GM06990 (cell line): ENCODE measurements at regions not wholly inside any gene's neighbourhood (a gene's known extent, or its start where the extent isn't known, plus 50 kb on each side); places are given as distances from the start of the nearest gene placed in this dataset.

Experiments
- DNase-seq: peaks from one replicate; pipeline ENCODE4 v3.0.0-alpha.2; 2011; ENCODE audit not compliant: insufficient read length; ENCODE audit errors: extremely low read depth
- H3K27me3 ChIP-seq: replicated peaks from 2 replicates; pipeline ENCODE4 v1.6.0; 2011; ENCODE audit warnings: low read length; ENCODE audit not compliant: control insufficient read depth, insufficient read depth
- H3K36me3 ChIP-seq: 2 replicates; pipeline ENCODE4 v1.5.1; 2011; ENCODE audit warnings: low read length; ENCODE audit not compliant: control insufficient read depth, insufficient read depth
- H3K4me3 ChIP-seq: replicated peaks from 2 replicates; pipeline ENCODE4 v1.5.1; 2011; ENCODE audit warnings: low read depth, mild to moderate bottlenecking, control low read depth, low read length
- TF ChIP-seq, protein P1 (sequence below): IDR thresholded peaks from 2 replicates; pipeline ENCODE4 v1.5.1; 2011; ENCODE audit warnings: low read length, control low read depth, mild to moderate bottlenecking, inconsistent platforms; ENCODE audit not compliant: insufficient read depth, poor library complexity, severe bottlenecking

DNA sequence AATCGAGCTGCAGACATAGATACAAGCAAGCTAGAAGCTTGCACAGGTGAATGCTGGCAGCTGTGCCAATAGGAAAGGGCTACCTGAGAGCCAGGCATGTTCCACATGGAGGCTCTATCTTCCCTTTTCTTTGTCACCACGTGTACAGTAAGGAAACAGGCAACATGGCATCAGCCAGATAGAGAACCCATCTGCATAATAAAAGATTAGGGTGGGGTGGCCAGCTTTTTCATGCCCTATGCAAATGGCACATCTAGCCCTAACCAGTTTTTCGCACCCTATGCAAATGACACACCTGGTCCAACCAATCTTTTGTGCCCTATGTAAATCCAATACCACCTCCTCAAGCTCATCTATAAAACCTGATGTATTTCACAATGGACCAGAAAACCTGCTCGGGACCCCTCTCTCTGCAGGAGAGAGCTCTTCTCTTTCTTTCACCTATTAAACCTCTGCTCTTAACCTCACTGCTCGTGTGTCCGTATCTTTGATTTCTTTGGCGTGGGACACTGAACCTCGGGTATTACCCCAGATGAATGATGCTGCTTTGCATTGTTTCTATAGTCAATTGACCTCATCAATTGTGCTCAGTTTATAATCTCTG is 93.9 kb downstream of the SLC30A10 start:
- no peak overlapping the region for H3K4me3 ChIP-seq
- DNase-seq = no peak
- H3K27me3 ChIP-seq = no peaks in the 10 kb centered on the region
- TF ChIP-seq, protein P1, sequence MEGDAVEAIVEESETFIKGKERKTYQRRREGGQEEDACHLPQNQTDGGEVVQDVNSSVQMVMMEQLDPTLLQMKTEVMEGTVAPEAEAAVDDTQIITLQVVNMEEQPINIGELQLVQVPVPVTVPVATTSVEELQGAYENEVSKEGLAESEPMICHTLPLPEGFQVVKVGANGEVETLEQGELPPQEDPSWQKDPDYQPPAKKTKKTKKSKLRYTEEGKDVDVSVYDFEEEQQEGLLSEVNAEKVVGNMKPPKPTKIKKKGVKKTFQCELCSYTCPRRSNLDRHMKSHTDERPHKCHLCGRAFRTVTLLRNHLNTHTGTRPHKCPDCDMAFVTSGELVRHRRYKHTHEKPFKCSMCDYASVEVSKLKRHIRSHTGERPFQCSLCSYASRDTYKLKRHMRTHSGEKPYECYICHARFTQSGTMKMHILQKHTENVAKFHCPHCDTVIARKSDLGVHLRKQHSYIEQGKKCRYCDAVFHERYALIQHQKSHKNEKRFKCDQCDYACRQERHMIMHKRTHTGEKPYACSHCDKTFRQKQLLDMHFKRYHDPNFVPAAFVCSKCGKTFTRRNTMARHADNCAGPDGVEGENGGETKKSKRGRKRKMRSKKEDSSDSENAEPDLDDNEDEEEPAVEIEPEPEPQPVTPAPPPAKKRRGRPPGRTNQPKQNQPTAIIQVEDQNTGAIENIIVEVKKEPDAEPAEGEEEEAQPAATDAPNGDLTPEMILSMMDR = no peak
- no peaks in the 10 kb centered on the region for H3K36me3 ChIP-seq

DNA sequence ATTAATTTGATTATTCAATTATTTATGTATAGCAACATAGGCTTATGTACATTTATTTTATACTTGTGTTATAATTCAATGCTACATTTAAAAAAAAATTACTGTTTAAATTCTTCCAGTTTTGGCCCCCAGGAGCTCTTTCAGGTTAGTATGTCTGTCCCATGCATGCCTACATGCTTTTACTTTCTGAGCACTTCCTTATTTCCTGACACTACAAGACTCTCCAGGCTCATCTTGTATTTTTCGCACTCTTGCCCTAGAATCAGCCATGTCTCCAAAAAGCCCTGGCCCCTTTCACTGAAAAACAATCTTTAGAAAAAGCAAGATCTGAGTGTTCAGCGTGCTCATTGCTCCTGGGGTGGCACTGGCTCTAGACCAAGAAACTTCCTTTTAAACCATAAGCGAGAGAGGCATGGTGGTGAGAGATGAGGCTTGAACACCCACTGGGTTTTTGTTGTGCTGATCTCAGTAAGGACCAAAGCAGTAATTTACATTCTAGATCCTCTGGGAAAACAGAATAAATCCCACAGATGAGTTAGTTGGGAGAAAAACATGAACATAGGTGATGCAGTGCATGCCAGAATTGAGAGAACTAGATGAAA is 95.0 kb downstream of the SLC30A10 start:
- H3K27me3 ChIP-seq = no peaks in the 10 kb centered on the region
- no peak for DNase-seq
- H3K36me3 ChIP-seq = no peaks in the 10 kb centered on the region
- TF ChIP-seq, protein P1 = no peak
- H3K4me3 ChIP-seq = no peak overlapping the region

DNA sequence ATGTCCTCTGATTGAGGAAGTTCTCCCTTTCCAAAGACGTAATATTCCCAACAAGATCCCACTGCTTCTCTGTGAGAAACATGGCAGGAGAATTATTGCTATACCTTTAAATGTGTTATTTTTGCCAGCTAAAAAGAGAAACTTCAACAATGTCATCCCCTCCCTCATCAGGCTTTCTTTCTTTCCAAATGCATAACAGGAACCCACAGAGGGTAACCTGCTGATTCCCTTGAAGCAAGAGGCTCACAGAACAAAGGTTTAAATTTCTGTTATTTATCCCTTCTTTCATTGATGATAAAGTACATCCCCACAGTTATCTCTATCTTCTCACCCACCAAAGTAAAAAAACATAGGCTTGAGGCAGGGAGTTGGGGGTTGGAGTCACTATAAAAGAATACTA is 102.1 kb downstream of the SLC30A10 start:
- Histone ChIP-seq H3K27me3 (no peaks in the 10 kb centered on the region), H3K4me3 (no peak overlapping the region), H3K36me3 (no peaks in the 10 kb centered on the region)
- DNase-seq = no peak
- TF ChIP-seq, protein P1 = no peak

- Histone ChIP-seq H3K36me3 (no peaks in the 10 kb centered on the region), H3K27me3 (no peaks in the 10 kb centered on the region), H3K4me3 (no peak overlapping the region)
- TF ChIP-seq, protein P1 = no peak
- DNase-seq = no peak
Measured at GRCh38 chr1:219825355-219825754, 103.0 kb downstream of the SLC30A10 start.

- H3K27me3 ChIP-seq = no peaks in the 10 kb centered on the region
- TF ChIP-seq, protein P1 = no peak
- H3K4me3 ChIP-seq = no peak overlapping the region
- no peak for DNase-seq
- H3K36me3 ChIP-seq = no peaks in the 10 kb centered on the region
Measured at GRCh38 chr1:219824338-219824737, 104.0 kb downstream of the SLC30A10 start.
